BLaER1 (cell line): ENCODE measurements at regions not wholly inside any gene's neighbourhood (a gene's known extent, or its start where the extent isn't known, plus 50 kb on each side); places are given as distances from the start of the nearest gene placed in this dataset.

Experiments used
- H3K27ac ChIP-seq: shearing (Covaris generic); formaldehyde crosslinking; 2 replicates; pipeline ENCODE4 v1.8.1; 2022
- H3K27me3 ChIP-seq: shearing (Covaris generic); formaldehyde crosslinking; 2 replicates; pipeline ENCODE4 v1.8.1; 2022
- H3K36me3 ChIP-seq: shearing (Covaris generic); formaldehyde crosslinking; 2 replicates; pipeline ENCODE4 v1.8.1; 2022
- H3K4me1 ChIP-seq: shearing (Covaris generic); formaldehyde crosslinking; 2 replicates; pipeline ENCODE4 v1.8.1; 2022
- H3K4me2 ChIP-seq: shearing (Covaris generic); formaldehyde crosslinking; 2 replicates; pipeline ENCODE4 v1.8.1; 2022
- H3K4me3 ChIP-seq: shearing (Covaris generic); formaldehyde crosslinking; 2 replicates; pipeline ENCODE4 v1.8.1; 2022
- H3K9ac ChIP-seq: shearing (Covaris generic); formaldehyde crosslinking; 2 replicates; pipeline ENCODE4 v1.8.1; 2022
- H3K9me3 ChIP-seq: shearing (Covaris generic); formaldehyde crosslinking; 2 replicates; pipeline ENCODE4 v1.8.1; 2022
- H4K20me1 ChIP-seq: shearing (Covaris generic); formaldehyde crosslinking; 2 replicates; pipeline ENCODE4 v1.8.1; 2022
- Cebpa-rat ChIP-seq: shearing (Covaris generic); IDR thresholded peaks from 2 replicates; pipeline ENCODE4 v1.8.1; 2022

DNA sequence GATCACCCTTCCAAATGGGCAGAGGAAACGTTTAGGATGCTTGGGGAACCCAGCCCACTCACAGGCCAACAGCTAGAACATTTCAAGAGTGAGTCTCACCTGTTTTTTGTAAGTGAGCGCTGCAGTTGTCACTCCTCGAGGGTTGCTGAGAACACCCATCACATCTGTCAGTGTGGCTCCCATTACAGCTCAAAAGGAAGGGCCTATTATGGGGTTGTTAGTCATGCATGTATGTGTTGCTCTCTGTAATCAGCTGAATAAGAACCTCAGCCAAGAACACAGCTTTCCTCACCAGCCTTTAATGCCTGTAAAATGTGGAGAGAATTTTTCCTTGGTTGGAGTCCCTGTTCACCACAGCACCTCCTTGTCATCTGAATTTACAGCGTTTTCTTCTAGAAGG is 196.3 kb upstream of the KLF4 start:
- Histone ChIP-seq H3K4me1 (no peaks in the 10 kb centered on the region), H3K4me2 (no peak overlapping the region), H3K4me3 (no peak overlapping the region), H3K9ac (no peak overlapping the region), H3K9me3 (no peaks in the 10 kb centered on the region), H3K27ac (no peak overlapping the region), H3K27me3 (no peaks in the 10 kb centered on the region), H3K36me3 (no peaks in the 10 kb centered on the region), H4K20me1 (no peaks in the 10 kb centered on the region)
- no peak for TF ChIP-seq Cebpa-rat

DNA sequence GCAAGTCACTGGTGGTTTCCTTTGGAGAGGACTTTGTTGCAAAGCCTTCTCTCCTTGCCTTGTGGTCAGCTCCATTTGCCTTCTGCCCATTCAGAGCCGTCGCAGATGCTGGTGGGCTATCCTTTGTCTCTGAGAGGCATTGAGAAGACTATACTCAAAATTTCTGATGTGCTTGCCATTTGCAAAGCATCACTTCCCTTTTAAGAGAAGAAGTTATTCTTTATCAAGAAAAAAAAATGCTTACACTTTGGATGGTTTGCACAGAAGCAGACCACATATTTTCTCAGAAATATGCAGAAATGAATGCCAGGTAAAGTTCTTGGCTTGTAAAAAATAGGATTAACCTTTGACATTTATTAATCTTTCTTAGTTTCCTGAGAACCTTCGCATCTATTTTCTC is 195.8 kb upstream of the KLF4 start:
- Histone ChIP-seq H3K9ac (no peak overlapping the region), H3K4me2 (no peak overlapping the region), H3K36me3 (no peaks in the 10 kb centered on the region), H3K4me3 (no peak overlapping the region), H3K4me1 (no peaks in the 10 kb centered on the region), H3K9me3 (no peaks in the 10 kb centered on the region), H3K27me3 (no peaks in the 10 kb centered on the region), H3K27ac (no peak overlapping the region), H4K20me1 (no peaks in the 10 kb centered on the region)
- no peak for TF ChIP-seq Cebpa-rat

DNA sequence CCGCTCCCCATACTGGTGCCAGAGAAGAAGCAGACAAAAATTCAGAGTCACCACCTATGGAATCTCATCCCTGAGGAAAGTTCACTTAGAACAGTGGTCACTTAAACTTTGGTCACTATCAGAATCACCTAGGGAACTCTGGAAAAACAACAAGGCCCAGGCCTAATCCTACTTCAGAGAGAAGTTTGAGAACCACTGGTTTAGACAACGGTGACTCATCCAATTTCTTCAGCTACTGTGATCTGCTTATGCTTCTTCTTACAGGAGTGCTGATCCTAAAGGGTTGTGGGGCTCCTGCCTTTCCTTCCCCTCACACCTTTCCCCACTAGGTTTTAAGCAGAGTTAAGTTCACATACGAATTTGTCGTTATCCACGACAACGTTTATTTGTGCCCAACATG is 194.7 kb upstream of the KLF4 start:
- no peaks in the 10 kb centered on the region for H4K20me1 ChIP-seq
- no peak overlapping the region for H3K9ac ChIP-seq
- H3K4me1 ChIP-seq: no peaks in the 10 kb centered on the region

DNA sequence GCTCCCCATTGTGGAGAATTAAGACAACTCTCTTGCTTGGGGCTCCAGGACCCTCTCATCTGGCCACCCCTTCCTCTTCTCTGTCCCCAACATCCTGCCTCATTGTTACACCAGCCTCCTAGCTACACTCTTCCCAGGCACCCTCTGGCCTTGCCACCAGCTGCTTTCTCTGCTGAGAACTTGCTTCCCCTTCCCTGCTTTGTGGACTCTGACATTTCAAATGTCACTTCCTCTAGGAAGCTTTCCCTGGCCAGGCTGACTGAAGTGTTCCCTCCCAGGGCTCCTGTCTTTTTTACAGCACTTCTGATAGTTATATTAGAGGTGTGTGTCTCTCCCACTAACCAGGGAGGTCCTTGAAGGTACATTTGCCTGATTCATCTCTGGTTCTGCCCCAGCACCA is 194.0 kb upstream of the KLF4 start:
- Histone ChIP-seq H3K4me1 (no peaks in the 10 kb centered on the region), H3K4me2 (no peak overlapping the region), H3K36me3 (no peaks in the 10 kb centered on the region), H3K27ac (no peak overlapping the region), H3K9ac (no peak overlapping the region), H3K27me3 (no peaks in the 10 kb centered on the region), H3K9me3 (no peaks in the 10 kb centered on the region), H3K4me3 (no peak overlapping the region), H4K20me1 (no peaks in the 10 kb centered on the region)
- no peak for TF ChIP-seq Cebpa-rat

More for the DNA sequence above, 194.7 kb upstream of the KLF4 start:
- no peak overlapping the region for H3K4me3 ChIP-seq
- no peaks in the 10 kb centered on the region for H3K9me3 ChIP-seq
- H3K4me2 ChIP-seq: no peak overlapping the region
- H3K36me3 ChIP-seq: no peaks in the 10 kb centered on the region
- no peaks in the 10 kb centered on the region for H3K27me3 ChIP-seq
- H3K27ac ChIP-seq: no peak overlapping the region
- no peak for TF ChIP-seq Cebpa-rat

DNA sequence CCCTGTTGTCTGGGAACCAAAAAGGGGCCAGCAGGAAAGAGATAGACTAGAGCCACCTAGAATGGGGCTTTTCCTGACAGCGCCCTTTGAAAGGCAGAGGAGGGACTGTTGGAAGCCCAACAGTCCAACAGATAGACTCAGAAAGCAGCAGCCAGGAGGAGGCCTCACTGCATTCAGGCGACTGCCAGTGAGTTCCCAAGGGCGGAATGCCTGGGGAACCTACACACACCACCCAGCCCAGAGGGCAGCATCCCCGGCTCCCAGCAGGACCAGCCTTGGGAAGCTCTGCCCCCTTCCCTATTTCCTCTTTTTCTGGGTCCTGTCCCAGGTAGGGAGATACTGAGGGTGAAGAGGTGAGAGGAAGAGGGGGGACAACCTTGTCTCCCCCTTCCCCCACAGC is 192.4 kb upstream of the KLF4 start:
- Histone ChIP-seq H3K27ac (no peak overlapping the region), H3K9me3 (no peaks in the 10 kb centered on the region), H4K20me1 (no peaks in the 10 kb centered on the region), H3K9ac (no peak overlapping the region), H3K4me2 (no peak overlapping the region), H3K4me1 (no peaks in the 10 kb centered on the region), H3K27me3 (no peaks in the 10 kb centered on the region), H3K36me3 (no peaks in the 10 kb centered on the region), H3K4me3 (no peak overlapping the region)
- TF ChIP-seq Cebpa-rat: no peak

DNA sequence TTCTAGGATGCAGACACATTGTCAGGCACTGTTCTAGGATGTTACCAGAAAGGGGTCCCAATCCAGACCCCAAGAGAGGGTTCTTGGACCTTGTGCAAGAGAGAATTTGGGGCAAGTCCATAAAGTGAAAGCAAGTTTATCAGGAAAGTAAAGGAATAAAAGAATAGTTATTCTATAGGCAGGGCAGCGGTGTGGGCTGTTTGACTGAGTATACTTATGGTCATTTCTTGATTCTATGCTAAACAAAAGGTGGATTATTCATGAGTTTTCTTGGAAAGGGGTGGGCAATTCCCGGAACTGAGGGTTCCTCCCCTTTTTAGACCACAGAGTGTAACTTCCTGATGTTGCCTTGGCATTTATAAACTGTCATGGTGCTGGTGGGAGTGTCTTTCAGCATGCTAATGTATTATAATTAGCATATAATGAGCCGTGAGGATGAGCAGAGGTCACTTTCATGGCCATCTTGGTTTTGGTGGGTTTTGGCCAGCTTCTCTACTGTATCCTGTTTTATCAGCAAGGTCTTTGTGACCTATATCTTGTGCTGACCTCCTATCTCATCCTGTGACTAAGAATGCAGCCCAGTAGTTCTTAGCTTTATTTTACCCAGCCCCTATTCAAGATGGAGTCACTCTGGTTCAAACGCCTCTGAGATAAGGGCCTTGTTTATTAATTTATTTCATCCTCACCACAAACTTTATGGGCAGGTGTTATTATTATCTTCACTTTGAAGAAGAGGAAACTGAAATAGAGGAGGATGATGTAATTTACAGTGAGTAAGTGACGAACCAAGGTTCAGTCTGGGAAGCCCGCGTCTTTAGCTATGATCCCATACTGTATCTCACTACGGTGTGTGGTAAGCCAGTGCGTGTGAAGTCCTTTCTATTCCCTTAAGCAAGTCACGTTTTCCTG is 186.0 kb upstream of the KLF4 start:
- Histone ChIP-seq H3K9me3 (no peaks in the 10 kb centered on the region), H3K36me3 (no peaks in the 10 kb centered on the region), H3K9ac (no peak overlapping the region), H4K20me1 (no peaks in the 10 kb centered on the region), H3K27ac (no peak overlapping the region), H3K4me2 (no peak overlapping the region), H3K4me1 (no peaks in the 10 kb centered on the region), H3K27me3 (no peaks in the 10 kb centered on the region), H3K4me3 (no peak overlapping the region)
- TF ChIP-seq Cebpa-rat: no peak

DNA sequence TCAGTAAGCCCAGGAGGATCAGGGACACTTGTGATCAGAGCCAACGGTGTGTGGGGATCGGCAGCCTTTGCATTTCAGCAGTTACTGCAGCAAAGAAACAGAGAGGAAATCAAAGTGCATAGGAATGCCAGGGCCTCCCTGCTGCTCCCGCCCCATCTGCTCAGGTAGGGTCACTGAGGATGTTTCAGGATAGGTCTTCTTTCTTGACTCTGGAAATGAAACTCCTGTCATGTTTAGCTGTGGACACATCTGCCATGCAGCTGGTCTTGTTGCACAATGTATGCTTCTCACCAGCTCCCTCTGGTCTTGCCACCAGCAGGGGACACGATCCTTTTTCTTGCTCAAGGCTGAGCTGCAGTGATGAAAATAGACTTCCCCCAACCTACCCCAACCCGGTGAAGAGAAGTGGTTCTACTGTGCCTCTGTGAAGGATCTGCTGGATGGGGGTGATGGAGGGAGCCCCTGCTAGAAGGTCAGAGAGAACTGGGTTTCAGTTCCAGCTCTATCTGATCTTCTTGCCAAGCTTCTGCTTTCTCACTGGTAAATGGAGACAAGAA is 185.2 kb upstream of the KLF4 start:
- H3K4me3 ChIP-seq: no peak overlapping the region
- no peak overlapping the region for H3K4me2 ChIP-seq
- no peak overlapping the region for H3K9ac ChIP-seq

DNA sequence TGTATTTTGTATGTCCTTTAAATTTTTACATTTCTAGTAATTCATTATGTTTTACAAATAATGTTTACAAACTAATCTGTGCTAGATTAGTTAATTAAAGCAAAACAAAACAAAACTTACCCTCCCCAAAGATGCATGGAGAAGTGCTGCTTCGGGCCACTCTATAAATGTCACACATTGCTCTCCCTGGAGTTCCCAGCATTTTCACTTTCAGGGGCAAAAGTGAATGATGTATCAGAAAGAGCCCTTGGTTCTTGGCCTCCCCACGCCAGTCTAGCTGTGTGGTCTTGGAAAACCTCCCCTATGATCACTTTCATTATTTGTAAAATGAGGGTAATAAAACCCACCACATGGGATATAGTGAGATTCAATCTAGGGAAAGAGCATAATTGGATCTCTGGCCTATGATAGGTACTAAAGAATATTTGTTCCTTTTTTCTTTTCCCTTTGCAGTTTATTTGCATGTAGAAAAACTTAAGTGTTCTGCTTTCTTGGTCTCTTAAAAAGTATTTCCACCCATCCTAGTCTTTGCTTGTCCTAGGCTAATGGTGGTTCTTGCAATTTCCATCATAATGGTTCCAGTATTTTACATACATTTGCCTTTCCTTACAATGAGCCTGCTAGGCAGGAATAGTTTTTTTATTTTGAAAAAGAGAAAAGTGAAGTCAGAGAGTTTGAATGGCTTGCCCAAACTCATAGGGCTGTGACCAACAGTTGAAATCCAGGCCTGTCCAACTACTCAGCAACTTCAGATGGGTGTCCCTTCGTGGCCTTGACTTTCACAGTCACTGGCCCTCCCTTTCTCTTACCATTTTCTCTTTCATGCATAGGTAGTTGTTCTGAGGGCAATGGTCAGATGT is 184.5 kb upstream of the KLF4 start:
- Histone ChIP-seq H3K4me3 (no peak overlapping the region), H3K27ac (no peak overlapping the region), H3K4me2 (no peak overlapping the region), H3K9ac (no peak overlapping the region), H3K27me3 (no peaks in the 10 kb centered on the region), H3K9me3 (no peaks in the 10 kb centered on the region), H4K20me1 (no peaks in the 10 kb centered on the region), H3K4me1 (no peaks in the 10 kb centered on the region), H3K36me3 (no peaks in the 10 kb centered on the region)
- no peak for TF ChIP-seq Cebpa-rat

More for the DNA sequence above, 185.2 kb upstream of the KLF4 start:
- no peaks in the 10 kb centered on the region for H3K9me3 ChIP-seq
- H3K27me3 ChIP-seq: no peaks in the 10 kb centered on the region
- H3K27ac ChIP-seq: no peak overlapping the region
- no peaks in the 10 kb centered on the region for H3K36me3 ChIP-seq
- H4K20me1 ChIP-seq: no peaks in the 10 kb centered on the region
- no peaks in the 10 kb centered on the region for H3K4me1 ChIP-seq
- TF ChIP-seq Cebpa-rat: no peak

DNA sequence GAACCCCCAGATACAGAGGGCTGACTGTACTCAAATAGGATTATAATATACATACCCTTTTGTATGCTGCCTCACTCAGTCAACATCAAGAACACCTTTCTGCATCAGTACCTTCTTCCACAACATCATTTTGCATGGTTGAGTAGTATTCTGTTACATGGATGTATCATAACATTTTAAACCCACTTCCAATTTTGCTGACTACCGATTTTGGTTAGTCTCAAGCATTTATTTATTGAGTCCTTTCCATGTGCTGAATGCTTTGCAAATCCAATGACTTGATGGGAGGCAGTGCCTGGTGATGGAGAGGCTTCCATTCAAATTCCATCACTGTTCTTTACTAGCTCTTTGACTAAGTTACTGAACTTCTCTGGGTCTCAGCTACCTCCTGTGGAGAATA is 182.0 kb upstream of the KLF4 start:
- Histone ChIP-seq H3K4me2 (no peak overlapping the region), H3K36me3 (no peaks in the 10 kb centered on the region), H4K20me1 (no peaks in the 10 kb centered on the region), H3K9ac (no peak overlapping the region), H3K4me1 (no peaks in the 10 kb centered on the region), H3K4me3 (no peak overlapping the region), H3K27ac (no peak overlapping the region), H3K9me3 (no peaks in the 10 kb centered on the region), H3K27me3 (no peaks in the 10 kb centered on the region)
- no peak for TF ChIP-seq Cebpa-rat

DNA sequence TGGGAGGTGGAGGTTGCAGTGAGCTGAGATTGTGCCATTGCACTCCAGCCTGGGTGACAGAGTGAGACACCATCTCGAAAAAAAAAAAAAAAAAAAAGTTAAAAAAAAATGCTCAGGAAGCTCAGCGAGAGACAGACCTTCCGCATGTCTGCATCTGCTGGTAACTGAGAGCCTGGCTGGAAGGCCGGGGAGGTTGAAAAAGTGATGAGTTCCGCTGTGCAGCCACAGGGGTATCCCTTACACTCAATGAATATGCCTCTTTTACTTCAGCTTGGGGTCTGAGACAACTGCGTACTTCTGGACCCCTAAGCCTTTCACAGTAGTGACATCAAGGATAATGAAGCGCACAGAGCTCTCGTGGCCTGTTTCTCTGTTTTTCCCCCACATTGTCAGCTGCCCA is 179.9 kb upstream of the KLF4 start:
- Histone ChIP-seq H3K9ac (no peak overlapping the region), H3K4me2 (no peak overlapping the region), H4K20me1 (no peaks in the 10 kb centered on the region), H3K36me3 (no peaks in the 10 kb centered on the region), H3K9me3 (no peaks in the 10 kb centered on the region), H3K27ac (no peak overlapping the region), H3K4me3 (no peak overlapping the region), H3K27me3 (no peaks in the 10 kb centered on the region), H3K4me1 (no peaks in the 10 kb centered on the region)
- TF ChIP-seq Cebpa-rat: no peak
